MCF 10A (cell line): ENCODE measurements at regions not wholly inside any gene's neighbourhood (a gene's known extent, or its start where the extent isn't known, plus 50 kb on each side); places are given as distances from the start of the nearest gene placed in this dataset.
"Not testable (repeated sequence)": the region's sequence is repeated elsewhere in the genome, so short reads cannot be mapped to it uniquely, and the experiment has no call there.

ENCODE experiments used
- BruUV-seq: library from RNA; stranded (reverse); fragments of 400-500 nt; replicated peaks from 2 replicates; lab custom pipeline; 2021; lab: Mats Ljungman, UMichigan
- CTCF ChIA-PET: fragments of 300-600 bp; sonication (Branson Sonifier 250); formaldehyde crosslinking; extraction: SDS; loops from one replicate; lab custom pipeline; 2021; ENCODE audit warnings: antibody characterized with exemption, inconsistent platforms; lab: Yijun Ruan, JAX
- POLR2A ChIA-PET: fragments of 300-600, 350-650 bp; sonication (Branson Sonifier 250); formaldehyde crosslinking; extraction: SDS; loops from one replicate; lab custom pipeline; 2020; ENCODE audit warnings: antibody characterized with exemption, inconsistent platforms; lab: Yijun Ruan, JAX
- DNase-seq: peaks from one replicate; pipeline ENCODE4 v3.0.0-alpha.2; 2018; ENCODE audit not compliant: unreplicated experiment
- H3K27ac Mint-ChIP-seq: one replicate; pipeline ENCODE4 v1.8.0; 2022; ENCODE audit warnings: mild to moderate bottlenecking, low read depth, mixed read lengths; ENCODE audit not compliant: unreplicated experiment
- H3K27me3 Mint-ChIP-seq: one replicate; pipeline ENCODE4 v1.8.0; 2022; ENCODE audit warnings: mixed read lengths; ENCODE audit not compliant: insufficient read depth, unreplicated experiment
- H3K36me3 Mint-ChIP-seq: one replicate; pipeline ENCODE4 v1.8.0; 2022; ENCODE audit warnings: mild to moderate bottlenecking, moderate library complexity, mixed read lengths; ENCODE audit not compliant: insufficient read depth, unreplicated experiment
- H3K4me1 Mint-ChIP-seq: one replicate; pipeline ENCODE4 v1.8.0; 2022; ENCODE audit warnings: mixed read lengths; ENCODE audit not compliant: insufficient read depth, unreplicated experiment
- H3K4me3 Mint-ChIP-seq: one replicate; pipeline ENCODE4 v1.8.0; 2022; ENCODE audit warnings: mild to moderate bottlenecking, moderate library complexity, mixed read lengths; ENCODE audit not compliant: unreplicated experiment
- H3K9me3 Mint-ChIP-seq: one replicate; pipeline ENCODE4 v1.8.0; 2022; ENCODE audit warnings: mixed read lengths; ENCODE audit not compliant: unreplicated experiment
- CTCF ChIP-seq: fragments of 200-600 bp; IDR thresholded peaks from one replicate; pipeline ENCODE4 v1.8.0; 2022; ENCODE audit warnings: antibody characterized with exemption, mild to moderate bottlenecking; ENCODE audit not compliant: unreplicated experiment
- intact Hi-C: fragments of 100-400 bp; cut with micrococcal nuclease; formaldehyde crosslinking; loops from 2 replicates; pipeline ENCODE4 v1.14.1; 2022

DNA sequence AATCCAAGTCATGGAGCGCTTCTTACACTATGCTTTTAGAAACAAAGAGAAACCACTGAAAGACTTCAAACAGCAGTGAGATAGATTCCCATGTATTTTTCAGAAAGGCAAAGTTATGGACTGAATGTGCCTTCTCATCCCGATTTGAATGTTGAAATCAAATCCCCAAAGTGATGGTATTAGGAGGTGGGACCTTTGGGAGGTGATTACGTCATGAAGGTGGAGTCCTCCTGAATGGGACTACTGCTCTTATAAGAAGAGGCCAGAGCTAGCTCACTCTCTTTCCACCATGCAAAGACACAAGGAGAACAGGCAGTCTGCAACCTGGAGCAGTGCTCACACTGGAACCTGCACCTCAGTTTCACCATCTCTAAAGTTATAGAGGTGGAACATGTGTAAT lies 1279.8 kb downstream of the GATA3 start:
- no peaks in the 10 kb centered on the region for H3K4me1 Mint-ChIP-seq
- TF ChIP-seq CTCF: no peak
- H3K36me3 Mint-ChIP-seq: no peaks in the 10 kb centered on the region
- no peaks in the 10 kb centered on the region for H3K27me3 Mint-ChIP-seq
- intact Hi-C loops: no loop called here
- no TSS peak for BruUV-seq
- no peak overlapping the region for H3K27ac Mint-ChIP-seq
- POLR2A ChIA-PET: no interaction called here
- DNase-seq: no peak
- no peak overlapping the region for H3K4me3 Mint-ChIP-seq
- CTCF ChIA-PET: interaction anchor here (0.6 to 2.4 kb wide), 3 partner anchors 52 to 1702 kb away, joined by 3 to 7 read pairs (median 3); no protein-coding TSS in a partner anchor
- H3K9me3 Mint-ChIP-seq: peaks cover 6% of the 10 kb centered on the region

- intact Hi-C loops: loop anchor here (5.0 kb wide), 2 partner anchors 268 to 523 kb away; no protein-coding TSS in a partner anchor
- POLR2A ChIA-PET: no interaction called here
- no peaks in the 10 kb centered on the region for H3K4me1 Mint-ChIP-seq
Observed at GRCh38 chr10:9339716-9340115, 1285.2 kb downstream of the GATA3 start.

GRCh38 chr10:9342885-9343570 lies 1288.5 kb downstream of the GATA3 start:
- intact Hi-C loops: loop anchor here (1.0 to 5.0 kb wide), 5 partner anchors 264 to 1927 kb away; no protein-coding TSS in a partner anchor
- BruUV-seq: no TSS peak
- H3K36me3 Mint-ChIP-seq: no peaks in the 10 kb centered on the region
- H3K27ac Mint-ChIP-seq: no peak overlapping the region
- peaks cover 12% of the 10 kb centered on the region for H3K9me3 Mint-ChIP-seq
- TF ChIP-seq CTCF: peak; percentile 67
- CTCF ChIA-PET: interaction anchor here (0.6 to 3.5 kb wide), 22 partner anchors 9 to 1929 kb away, joined by 3 to 49 read pairs (median 4); no protein-coding TSS in a partner anchor
- peak; percentile 59 for DNase-seq
- H3K4me1 Mint-ChIP-seq: no peaks in the 10 kb centered on the region
- no peaks in the 10 kb centered on the region for H3K27me3 Mint-ChIP-seq
- POLR2A ChIA-PET: interaction anchor here (1.8 kb wide), 1 partner anchor 1694 kb away, joined by 6 read pairs; no protein-coding TSS in a partner anchor
- H3K4me3 Mint-ChIP-seq: no peak overlapping the region

More at GRCh38 chr10:9339716-9340115, 1285.2 kb downstream of the GATA3 start:
- BruUV-seq: no TSS peak
- no peak overlapping the region for H3K4me3 Mint-ChIP-seq
- no peak for DNase-seq
- CTCF ChIA-PET: no interaction called here
- no peak overlapping the region for H3K27ac Mint-ChIP-seq
- H3K36me3 Mint-ChIP-seq: no peaks in the 10 kb centered on the region
- no peaks in the 10 kb centered on the region for H3K27me3 Mint-ChIP-seq
- no peak for TF ChIP-seq CTCF
- H3K9me3 Mint-ChIP-seq: no peaks in the 10 kb centered on the region

- BruUV-seq, H3K4me3 Mint-ChIP-seq, H3K4me1 Mint-ChIP-seq, DNase-seq, H3K36me3 Mint-ChIP-seq, intact Hi-C loops, H3K27ac Mint-ChIP-seq, POLR2A ChIA-PET, H3K27me3 Mint-ChIP-seq: not testable (repeated sequence)
- peaks cover 24% of the 10 kb centered on the region for H3K9me3 Mint-ChIP-seq
- CTCF ChIA-PET: interaction anchor here (0.6 to 2.1 kb wide), 3 partner anchors 15 to 1688 kb away, joined by 3 to 7 read pairs (median 3); no protein-coding TSS in a partner anchor
Observed at GRCh38 chr10:9347933-9348332, 1293.4 kb downstream of the GATA3 start.
